KBM-7 (cell line): ENCODE measurements at regions not wholly inside any gene's neighbourhood (a gene's known extent, or its start where the extent isn't known, plus 50 kb on each side); places are given as distances from the start of the nearest gene placed in this dataset.

Experiments used
- DNase-seq: peaks from one replicate; pipeline ENCODE4 v3.0.0-alpha.2; 2015
- in situ Hi-C: fragments of 300-500 bp; cut with MboI; formaldehyde crosslinking; loops from 2 replicates; pipeline ENCODE4 v1.14.3; 2020; ENCODE audit warnings: low sequenced_read_pairs, low pct_unique_long_range_greater_than_20kb, mixed read lengths

- no peak for DNase-seq
- in situ Hi-C loops, result no loop called here
Observed at GRCh38 chr1:99557546-99558202, 88.2 kb upstream of the PALMD start.

GRCh38 chr1:99559166-99559565 is 86.7 kb upstream of the PALMD start:
- DNase-seq, result no peak
- in situ Hi-C loops, result no loop called here

- DNase-seq, result no peak
- in situ Hi-C loops, result no loop called here
Observed at GRCh38 chr1:99560207-99561040, 85.5 kb upstream of the PALMD start.

- in situ Hi-C loops, result no loop called here
- no peak for DNase-seq
Observed at GRCh38 chr1:99561952-99562351, 84.0 kb upstream of the PALMD start.

- in situ Hi-C loops, result no loop called here
- DNase-seq, result no peak
Observed at GRCh38 chr1:99565606-99566289, 80.2 kb upstream of the PALMD start.

GRCh38 chr1:99566290-99567021 is 79.5 kb upstream of the PALMD start:
- in situ Hi-C loops, result no loop called here
- no peak for DNase-seq

- DNase-seq, result no peak
- in situ Hi-C loops, result no loop called here
Observed at GRCh38 chr1:99570486-99571089, 75.3 kb upstream of the PALMD start.

- in situ Hi-C loops, result no loop called here
- DNase-seq, result no peak
Observed at GRCh38 chr1:99571092-99571734, 74.7 kb upstream of the PALMD start.

- in situ Hi-C loops, result no loop called here
- DNase-seq, result no peak
Observed at GRCh38 chr1:99573431-99574217, 72.3 kb upstream of the PALMD start.

- in situ Hi-C loops, result no loop called here
- no peak for DNase-seq
Observed at GRCh38 chr1:99577313-99577712, 68.6 kb upstream of the PALMD start.

- no peak for DNase-seq
- in situ Hi-C loops, result no loop called here
Observed at GRCh38 chr1:99579691-99580172, 66.2 kb upstream of the PALMD start.

- in situ Hi-C loops, result no loop called here
- DNase-seq, result no peak
Observed at GRCh38 chr1:99580451-99580850, 65.5 kb upstream of the PALMD start.

- DNase-seq, result no peak
- in situ Hi-C loops, result no loop called here
Observed at GRCh38 chr1:99587008-99587407, 58.9 kb upstream of the PALMD start.

- in situ Hi-C loops, result no loop called here
- DNase-seq, result no peak
Observed at GRCh38 chr1:99589186-99589636, 56.7 kb upstream of the PALMD start.

GRCh38 chr1:99590578-99591209 is 55.2 kb upstream of the PALMD start:
- DNase-seq, result no peak

GRCh38 chr1:99591886-99592285 is 54.0 kb upstream of the PALMD start:
- in situ Hi-C loops, result no loop called here
- DNase-seq, result no peak

More at GRCh38 chr1:99590578-99591209, 55.2 kb upstream of the PALMD start:
- in situ Hi-C loops, result no loop called here

- in situ Hi-C loops, result no loop called here
- no peak for DNase-seq
Observed at GRCh38 chr1:99594205-99594604, 51.7 kb upstream of the PALMD start.
